ENCODE measurements at regions not wholly inside any gene's neighbourhood (a gene's known extent, or its start where the extent isn't known, plus 50 kb on each side); places are given as distances from the start of the nearest gene placed in this dataset.

DNA sequence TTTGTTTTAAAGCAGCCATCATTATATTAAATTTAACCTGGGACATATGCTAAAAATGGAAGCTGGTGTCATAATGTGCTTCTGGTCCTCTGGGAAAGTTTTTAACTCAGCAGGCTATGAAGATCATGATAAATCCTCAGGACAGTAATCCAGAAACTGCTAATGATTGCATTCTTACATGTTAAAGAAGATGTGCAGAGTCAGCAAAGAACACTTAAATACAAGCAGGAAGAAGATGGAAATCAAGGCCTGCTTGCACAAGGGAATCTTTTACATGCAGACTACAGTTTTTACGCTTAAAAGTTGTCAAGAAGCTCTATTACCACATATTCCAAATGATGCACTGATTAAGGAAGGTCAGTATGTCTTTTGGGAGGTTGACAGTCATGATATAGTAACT is 246.0 kb upstream of the PTPRD start:
- no peak for DNase-seq (ENCODE audit: insufficient read length, low spot score, missing footprints)
- H3K9me3 ChIP-seq (ENCODE audit: low read depth, low read length), result no peaks in the 10 kb centered on the region
- H3K4me2 ChIP-seq (ENCODE audit: insufficient read depth, low read length), result no peak overlapping the region
- no peak overlapping the region for H2AFZ ChIP-seq (ENCODE audit: low read length)
- H3K27ac ChIP-seq (ENCODE audit: low read depth, low read length), result no peak overlapping the region
- no peaks in the 10 kb centered on the region for H3K79me2 ChIP-seq (ENCODE audit: insufficient read depth, low read length)
- TF ChIP-seq, protein P1, sequence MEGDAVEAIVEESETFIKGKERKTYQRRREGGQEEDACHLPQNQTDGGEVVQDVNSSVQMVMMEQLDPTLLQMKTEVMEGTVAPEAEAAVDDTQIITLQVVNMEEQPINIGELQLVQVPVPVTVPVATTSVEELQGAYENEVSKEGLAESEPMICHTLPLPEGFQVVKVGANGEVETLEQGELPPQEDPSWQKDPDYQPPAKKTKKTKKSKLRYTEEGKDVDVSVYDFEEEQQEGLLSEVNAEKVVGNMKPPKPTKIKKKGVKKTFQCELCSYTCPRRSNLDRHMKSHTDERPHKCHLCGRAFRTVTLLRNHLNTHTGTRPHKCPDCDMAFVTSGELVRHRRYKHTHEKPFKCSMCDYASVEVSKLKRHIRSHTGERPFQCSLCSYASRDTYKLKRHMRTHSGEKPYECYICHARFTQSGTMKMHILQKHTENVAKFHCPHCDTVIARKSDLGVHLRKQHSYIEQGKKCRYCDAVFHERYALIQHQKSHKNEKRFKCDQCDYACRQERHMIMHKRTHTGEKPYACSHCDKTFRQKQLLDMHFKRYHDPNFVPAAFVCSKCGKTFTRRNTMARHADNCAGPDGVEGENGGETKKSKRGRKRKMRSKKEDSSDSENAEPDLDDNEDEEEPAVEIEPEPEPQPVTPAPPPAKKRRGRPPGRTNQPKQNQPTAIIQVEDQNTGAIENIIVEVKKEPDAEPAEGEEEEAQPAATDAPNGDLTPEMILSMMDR (IDR thresholded peaks at IDR 0.05; ENCODE audit: extremely low read depth, low read depth, low read length), result no peak
- H3K27me3 ChIP-seq (ENCODE audit: insufficient read depth, low read length), result no peaks in the 10 kb centered on the region
- H3K4me1 ChIP-seq (ENCODE audit: insufficient read depth, low read length), result no peaks in the 10 kb centered on the region
- H4K20me1 ChIP-seq (ENCODE audit: insufficient read depth, low read length), result no peaks in the 10 kb centered on the region
- no peak overlapping the region for H3K4me3 ChIP-seq (ENCODE audit: insufficient read depth, low read length)
- H3K36me3 ChIP-seq (ENCODE audit: insufficient read depth, low read length), result no peaks in the 10 kb centered on the region

DNA sequence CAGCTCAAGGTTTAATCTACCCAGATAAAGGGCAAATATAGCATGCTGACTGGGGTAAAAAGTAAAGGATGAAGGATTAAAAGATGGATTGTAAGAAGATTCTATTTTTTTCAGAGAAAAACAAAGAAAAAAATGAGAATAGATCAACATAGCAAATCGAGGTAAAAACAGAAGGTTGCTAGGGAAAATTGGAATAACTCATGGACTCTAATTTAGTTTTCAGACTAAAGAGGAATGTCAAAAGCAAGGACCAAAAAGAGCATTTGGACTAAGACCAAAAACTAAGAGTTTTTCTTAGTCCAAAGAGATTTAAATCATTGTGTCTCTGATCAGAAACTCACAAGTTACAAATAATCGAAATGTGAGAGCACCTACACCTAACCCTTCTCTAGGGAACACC is 250.7 kb upstream of the PTPRD start:
- Histone ChIP-seq H4K20me1 (ENCODE audit: insufficient read depth, low read length) (no peaks in the 10 kb centered on the region), H3K27me3 (ENCODE audit: insufficient read depth, low read length) (no peaks in the 10 kb centered on the region), H3K36me3 (ENCODE audit: insufficient read depth, low read length) (no peaks in the 10 kb centered on the region), H3K4me3 (ENCODE audit: insufficient read depth, low read length) (no peak overlapping the region), H3K4me2 (ENCODE audit: insufficient read depth, low read length) (no peak overlapping the region), H3K79me2 (ENCODE audit: insufficient read depth, low read length) (no peaks in the 10 kb centered on the region), H3K27ac (ENCODE audit: low read depth, low read length) (no peak overlapping the region), H2AFZ (ENCODE audit: low read length) (no peak overlapping the region), H3K4me1 (ENCODE audit: insufficient read depth, low read length) (no peaks in the 10 kb centered on the region), H3K9me3 (ENCODE audit: low read depth, low read length) (no peaks in the 10 kb centered on the region)
- no peak for DNase-seq (ENCODE audit: insufficient read length, low spot score, missing footprints)
- TF ChIP-seq, protein P1 (IDR thresholded peaks at IDR 0.05; ENCODE audit: extremely low read depth, low read depth, low read length), result no peak

DNA sequence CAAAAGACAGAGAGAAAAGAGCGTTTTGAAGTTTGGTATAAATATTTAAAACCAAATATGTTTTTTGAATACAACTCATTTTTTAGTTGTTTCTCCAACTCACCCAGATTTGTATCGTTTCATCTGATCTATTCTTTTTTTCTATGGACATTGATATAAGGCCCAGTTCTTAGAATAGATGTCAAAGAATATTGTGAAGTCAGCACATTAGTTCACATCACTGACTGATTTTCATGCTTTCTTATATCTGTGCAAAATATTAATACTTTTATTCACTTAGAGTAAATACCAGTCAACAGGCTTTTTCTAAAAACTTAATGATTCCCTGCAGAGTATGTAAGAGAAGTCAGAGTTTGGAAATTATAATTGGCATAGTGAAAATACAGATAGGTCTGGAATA is 254.4 kb upstream of the PTPRD start:
- DNase-seq (ENCODE audit: insufficient read length, low spot score, missing footprints), result no peak
- Histone ChIP-seq H3K79me2 (ENCODE audit: insufficient read depth, low read length) (no peaks in the 10 kb centered on the region), H3K4me3 (ENCODE audit: insufficient read depth, low read length) (no peak overlapping the region), H4K20me1 (ENCODE audit: insufficient read depth, low read length) (no peaks in the 10 kb centered on the region), H3K27me3 (ENCODE audit: insufficient read depth, low read length) (no peaks in the 10 kb centered on the region), H3K36me3 (ENCODE audit: insufficient read depth, low read length) (no peaks in the 10 kb centered on the region), H2AFZ (ENCODE audit: low read length) (no peak overlapping the region), H3K4me2 (ENCODE audit: insufficient read depth, low read length) (no peak overlapping the region), H3K27ac (ENCODE audit: low read depth, low read length) (no peak overlapping the region), H3K4me1 (ENCODE audit: insufficient read depth, low read length) (no peaks in the 10 kb centered on the region), H3K9me3 (ENCODE audit: low read depth, low read length) (no peaks in the 10 kb centered on the region)
- TF ChIP-seq, protein P1 (IDR thresholded peaks at IDR 0.05; ENCODE audit: extremely low read depth, low read depth, low read length), result no peak

DNA sequence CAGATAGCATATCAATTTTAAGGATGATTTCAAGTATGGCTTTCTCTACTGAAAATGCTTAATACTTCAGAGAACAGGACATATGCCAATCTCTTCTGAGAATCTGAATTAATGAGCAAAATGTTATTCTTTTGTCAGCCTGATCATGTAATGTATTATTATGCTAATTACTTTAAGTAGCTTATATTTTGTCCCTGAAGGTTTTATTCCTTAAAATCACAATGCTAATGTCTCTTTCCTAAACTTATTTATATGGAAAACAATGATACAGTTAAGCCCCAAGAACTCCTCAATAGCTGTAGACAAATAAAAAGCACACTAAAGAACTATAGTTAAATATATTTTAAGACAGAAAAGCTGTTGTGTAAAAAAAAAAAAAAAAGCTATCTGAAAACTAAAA is 256.9 kb upstream of the PTPRD start:
- H3K27me3 ChIP-seq (ENCODE audit: insufficient read depth, low read length), result no peaks in the 10 kb centered on the region
- H2AFZ ChIP-seq (ENCODE audit: low read length), result no peak overlapping the region
- H3K4me2 ChIP-seq (ENCODE audit: insufficient read depth, low read length), result no peak overlapping the region
- H3K9me3 ChIP-seq (ENCODE audit: low read depth, low read length), result no peaks in the 10 kb centered on the region
- TF ChIP-seq, protein P1 (IDR thresholded peaks at IDR 0.05; ENCODE audit: extremely low read depth, low read depth, low read length), result no peak
- no peak overlapping the region for H3K4me3 ChIP-seq (ENCODE audit: insufficient read depth, low read length)
- no peak overlapping the region for H3K27ac ChIP-seq (ENCODE audit: low read depth, low read length)
- DNase-seq (ENCODE audit: insufficient read length, low spot score, missing footprints), result no peak
- no peaks in the 10 kb centered on the region for H4K20me1 ChIP-seq (ENCODE audit: insufficient read depth, low read length)
- no peaks in the 10 kb centered on the region for H3K79me2 ChIP-seq (ENCODE audit: insufficient read depth, low read length)
- H3K36me3 ChIP-seq (ENCODE audit: insufficient read depth, low read length), result no peaks in the 10 kb centered on the region
- H3K4me1 ChIP-seq (ENCODE audit: insufficient read depth, low read length), result no peaks in the 10 kb centered on the region

All from osteoblast (primary cell).